Panc1 (cell line): ENCODE measurements at regions not wholly inside any gene's neighbourhood (a gene's known extent, or its start where the extent isn't known, plus 50 kb on each side); places are given as distances from the start of the nearest gene placed in this dataset.

ENCODE experiments used
- CTCF ChIP-seq: fragments of 450-650 bp; IDR thresholded peaks from 2 replicates; pipeline ENCODE4 v1.5.1; 2017; ENCODE audit warnings: mild to moderate bottlenecking
- POLR2AphosphoS5 ChIP-seq: IDR thresholded peaks from 2 replicates; pipeline ENCODE4 v1.6.1; 2012; ENCODE audit warnings: mild to moderate bottlenecking, low read depth, low read length, moderate library complexity
- REST ChIP-seq, 2 experiments: IDR thresholded peaks; 2 replicates each; pipeline ENCODE4 v1.6.1; 2011 to 2012; ENCODE audit warnings: low read depth in 2 of 2, control low read depth in 1 of 2, low read length in 1 of 2, mild to moderate bottlenecking in 1 of 2, moderate library complexity in 1 of 2; ENCODE audit not compliant: insufficient read depth in 1 of 2
- SIN3A ChIP-seq: IDR thresholded peaks from 2 replicates; pipeline ENCODE4 v1.6.1; 2012; ENCODE audit warnings: low read depth, mild to moderate bottlenecking, low read length, moderate library complexity, borderline replicate concordance; ENCODE audit not compliant: insufficient read depth
- TCF7L2 ChIP-seq: IDR thresholded peaks from 2 replicates; pipeline ENCODE4 v1.6.1; 2011; ENCODE audit warnings: mild to moderate bottlenecking, low read depth, low read length, inconsistent platforms

DNA sequence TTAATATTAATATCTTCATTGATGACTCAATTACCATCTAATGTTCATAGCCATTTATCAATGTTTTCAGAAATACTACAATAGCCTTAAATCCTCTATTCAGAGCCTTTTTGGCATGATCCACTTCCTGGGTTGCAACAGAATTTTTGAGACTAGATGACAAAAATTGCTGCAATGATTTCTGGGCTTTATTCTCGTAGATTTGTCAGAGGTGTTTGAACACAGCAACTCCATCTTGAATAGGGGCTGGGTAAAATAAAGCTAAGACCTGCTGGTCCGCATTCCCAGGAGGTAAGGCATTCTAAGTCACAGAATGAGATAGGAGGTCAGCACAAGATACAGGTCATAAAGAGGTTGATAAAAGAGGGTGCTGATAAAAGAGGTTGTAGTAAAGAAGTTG lies 165.8 kb upstream of the CNOT2 start:
- TF ChIP-seq CTCF = no peak
- no peak for TF ChIP-seq REST (IDR thresholded peaks at IDR 0.05; ENCODE audit: insufficient read depth in 1 of 2, low read depth in 2 of 2, low read length in 1 of 2)
- no peak for TF ChIP-seq POLR2AphosphoS5
- no peak for TF ChIP-seq SIN3A
- no peak for TF ChIP-seq TCF7L2
